HepG2 (cell line): ENCODE measurements at regions not wholly inside any gene's neighbourhood (a gene's known extent, or its start where the extent isn't known, plus 50 kb on each side); places are given as distances from the start of the nearest gene placed in this dataset.

ENCODE experiments used
- ATAC-seq: fragments of 200-7000 bp; cut with Tn5 transposase; 3 replicates; pipeline ENCODE4 v1.9.1; 2020; ENCODE audit warnings: mild to moderate bottlenecking, moderate library complexity
- BruUV-seq: library from RNA; stranded (reverse); fragments of 400-500 nt; replicated peaks from 2 replicates; lab custom pipeline; 2021; lab: Mats Ljungman, UMichigan
- CTCF ChIA-PET: fragments of 300-600 bp; formaldehyde crosslinking; extraction: SDS; loops from one replicate; lab custom pipeline; 2021; ENCODE audit warnings: low total read pairs, inconsistent platforms, low intra/inter-chr PET ratio; lab: Yijun Ruan, JAX
- POLR2A ChIA-PET: fragments of 350-600 bp; sonication (Branson Sonifier 250); formaldehyde crosslinking; loops from one replicate; lab custom pipeline; 2020; ENCODE audit warnings: antibody characterized with exemption, inconsistent platforms; lab: Yijun Ruan, JAX
- DNase-seq: peaks from one replicate; pipeline ENCODE4 v3.0.0-alpha.2; 2015; ENCODE audit warnings: low spot score
- FAIRE-seq: peaks from 3 replicates; lab custom pipeline; 2011; peaks lifted over from hg19 to GRCh38; lab: Jason Lieb, UNC
- H2AFZ ChIP-seq: one replicate; pipeline ENCODE4 v1.6.1; 2011; ENCODE audit warnings: low read length, inconsistent platforms
- H3K27ac ChIP-seq: fragments of 300-600 bp; 3 replicates; pipeline ENCODE4 v1.8.0; 2011; ENCODE audit warnings: mixed run types, mild to moderate bottlenecking, mixed read lengths, low read length, inconsistent platforms; ENCODE audit not compliant: insufficient read depth; ENCODE audit errors: extremely low read length
- H3K27me3 ChIP-seq, 2 experiments: fragments of 200-600 bp in 1 of 2; 2 replicates in 1 of 2; 3 replicates in 1 of 2; pipeline versions ENCODE4 v1.6.0 to v1.8.0; 2011; ENCODE audit warnings: low read length in 2 of 2, mild to moderate bottlenecking in 2 of 2, moderate library complexity in 2 of 2, inconsistent platforms in 1 of 2; ENCODE audit not compliant: insufficient read depth in 2 of 2, control insufficient read depth in 1 of 2
- H3K36me3 ChIP-seq, 2 experiments: fragments of 200-600 bp in 1 of 2; replicated peaks in 1 of 2; 2 replicates in 1 of 2; 3 replicates in 1 of 2; pipeline versions ENCODE4 v1.5.1 to v1.8.0; 2011; ENCODE audit warnings: low read length in 2 of 2, inconsistent platforms in 1 of 2; ENCODE audit not compliant: insufficient read depth in 2 of 2, control insufficient read depth in 1 of 2
- H3K4me1 ChIP-seq: 2 replicates; pipeline ENCODE4 v1.5.1; 2012; ENCODE audit warnings: low read length, inconsistent platforms; ENCODE audit not compliant: insufficient read depth
- H3K4me2 ChIP-seq: 2 replicates; pipeline ENCODE4 v1.6.0; 2011; ENCODE audit warnings: low read depth, low read length, inconsistent platforms
- H3K4me3 ChIP-seq, 3 experiments: fragments of 200-600 bp in 1 of 3; sonication (generic), shearing (Covaris generic) in 1 of 3; replicated peaks in 1 of 3; 2 replicates each; pipeline ENCODE4 v1.5.1; 2011 to 2016; ENCODE audit warnings: low read length in 3 of 3, inconsistent platforms in 2 of 3, low read depth in 2 of 3, mild to moderate bottlenecking in 2 of 3, control low read depth in 1 of 3, mixed read lengths in 1 of 3; ENCODE audit not compliant: insufficient read depth in 1 of 3
- H3K79me2 ChIP-seq: one replicate; pipeline ENCODE4 v1.6.1; 2011; ENCODE audit warnings: low read length, inconsistent platforms; ENCODE audit not compliant: insufficient read depth
- H3K9ac ChIP-seq: 2 replicates; pipeline ENCODE4 v1.6.0; 2011; ENCODE audit warnings: mild to moderate bottlenecking, low read depth, low read length, inconsistent platforms; ENCODE audit not compliant: insufficient read depth
- H3K9me3 ChIP-seq: 2 replicates; pipeline ENCODE4 v1.5.1; 2012; ENCODE audit warnings: mild to moderate bottlenecking, low read length
- H4K20me1 ChIP-seq: 2 replicates; pipeline ENCODE4 v1.6.0; 2011; ENCODE audit warnings: inconsistent platforms, mild to moderate bottlenecking, low read length, moderate library complexity; ENCODE audit not compliant: insufficient read depth
- ATF7 ChIP-seq, 2 experiments: fragments of 450-650 bp in 1 of 2; sonication (generic) in 1 of 2; formaldehyde crosslinking in 1 of 2; IDR thresholded peaks; 2 replicates each; pipeline versions ENCODE4 v1.4.0 to v1.6.1; 2016 to 2020; ENCODE audit warnings: antibody characterized with exemption in 1 of 2, mild to moderate bottlenecking in 1 of 2, missing genetic modification reagents in 1 of 2
- GPBP1L1 ChIP-seq: sonication (generic); formaldehyde crosslinking; IDR thresholded peaks from 2 replicates; pipeline ENCODE4 v1.5.0; 2020; ENCODE audit warnings: mild to moderate bottlenecking, missing genetic modification reagents
- HMG20B ChIP-seq: conservative IDR thresholded peaks from 2 replicates; pipeline ENCODE4 v1.6.1; 2016; ENCODE audit warnings: missing genetic modification reagents, missing compliant biosample characterization
- MED8 ChIP-seq: sonication (generic); formaldehyde crosslinking; IDR thresholded peaks from 2 replicates; pipeline ENCODE4 v1.8.1; 2023; ENCODE audit warnings: mild to moderate bottlenecking, missing genetic modification reagents; ENCODE audit not compliant: insufficient replicate concordance
- NCOR1 ChIP-seq: fragments of 200-600 bp; sonication (generic); IDR thresholded peaks from 2 replicates; pipeline ENCODE4 v1.7.0; 2017; ENCODE audit warnings: antibody characterized with exemption, low read length, borderline replicate concordance
- SNAPC2 ChIP-seq: sonication (generic); formaldehyde crosslinking; IDR thresholded peaks from 2 replicates; pipeline ENCODE4 v1.8.1; 2022; ENCODE audit warnings: mild to moderate bottlenecking, missing genetic modification reagents
- ZNF564 ChIP-seq: sonication (generic); formaldehyde crosslinking; IDR thresholded peaks from 2 replicates; pipeline ENCODE4 v1.8.1; 2023; ENCODE audit warnings: mild to moderate bottlenecking, missing genetic modification reagents
- WGBS: methylation state at CpG from one replicate; pipeline ENCODE4 v1.1.6; 2017; ENCODE audit warnings: low lambda C conversion rate; 5-methylcytosine and 5-hydroxymethylcytosine counted together
- in situ Hi-C: cut with HindIII; loops from 2 replicates; pipeline ENCODE4 v1.10.0; 2017; ENCODE audit warnings: low pct_unique_long_range_greater_than_20kb; ENCODE audit not compliant: extremely low pct_ligation_motif_present
- intact Hi-C: fragments of 100-400 bp; cut with micrococcal nuclease; formaldehyde crosslinking; loops from one replicate; pipeline ENCODE4 v1.10.0; 2022; ENCODE audit not compliant: unreplicated experiment
- TF ChIP-seq, protein P1 (sequence below): sonication (generic); formaldehyde crosslinking; IDR thresholded peaks from 2 replicates; pipeline ENCODE4 v1.4.0; 2020; ENCODE audit warnings: missing genetic modification reagents

- H3K9me3 ChIP-seq = no peaks in the 10 kb centered on the region
- in situ Hi-C loops (no loop called here), intact Hi-C loops (no loop called here)
- no peak overlapping the region for H3K4me3 ChIP-seq
- no peaks in the 10 kb centered on the region for H3K79me2 ChIP-seq
- H4K20me1 ChIP-seq = no peaks in the 10 kb centered on the region
- DNase-seq = no peak
- no peak overlapping the region for H3K4me2 ChIP-seq
- H2AFZ ChIP-seq = no peak overlapping the region
- ATAC-seq = no peak
- BruUV-seq = no TSS peak
- no peaks in the 10 kb centered on the region for H3K36me3 ChIP-seq
- H3K9ac ChIP-seq = no peak overlapping the region
- no peaks in the 10 kb centered on the region for H3K4me1 ChIP-seq
- TF ChIP-seq, protein P1, sequence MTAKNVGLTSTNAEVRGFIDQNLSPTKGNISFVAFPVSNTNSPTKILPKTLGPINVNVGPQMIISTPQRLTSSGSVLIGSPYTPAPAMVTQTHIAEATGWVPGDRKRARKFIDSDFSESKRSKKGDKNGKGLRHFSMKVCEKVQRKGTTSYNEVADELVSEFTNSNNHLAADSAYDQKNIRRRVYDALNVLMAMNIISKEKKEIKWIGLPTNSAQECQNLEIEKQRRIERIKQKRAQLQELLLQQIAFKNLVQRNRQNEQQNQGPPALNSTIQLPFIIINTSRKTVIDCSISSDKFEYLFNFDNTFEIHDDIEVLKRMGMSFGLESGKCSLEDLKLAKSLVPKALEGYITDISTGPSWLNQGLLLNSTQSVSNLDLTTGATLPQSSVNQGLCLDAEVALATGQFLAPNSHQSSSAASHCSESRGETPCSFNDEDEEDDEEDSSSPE (CRISPR knock-in tag) = no peak
- no peak for TF ChIP-seq SNAPC2
- no peak for TF ChIP-seq ZNF564 (CRISPR knock-in tag)
- no peak for TF ChIP-seq NCOR1
- no peak for TF ChIP-seq GPBP1L1 (CRISPR knock-in tag)
- TF ChIP-seq HMG20B = no peak
- TF ChIP-seq MED8 (CRISPR knock-in tag) = no peak
- TF ChIP-seq ATF7 (IDR thresholded peaks at IDR 0.05) = no peak
- no peak for TF ChIP-seq ATF7 (CRISPR knock-in tag; IDR thresholded peaks at IDR 0.05)
- CTCF ChIA-PET = no interaction called here
- no peak overlapping the region for H3K27ac ChIP-seq
- 0% methylated on average over 4 of the region's 4 CpGs for WGBS
- POLR2A ChIA-PET = no interaction called here
- H3K27me3 ChIP-seq = no peaks in the 10 kb centered on the region
- FAIRE-seq = no peak
These were observed 902.7 kb upstream of the USP15 start for GRCh38 chr12:61357496-61357895.
